ENCODE measurements at regions not wholly inside any gene's neighbourhood (a gene's known extent, or its start where the extent isn't known, plus 50 kb on each side); places are given as distances from the start of the nearest gene placed in this dataset.
A peak's percentile ranks its signal among the peaks of the same experiment; 100 is the strongest.

DNA sequence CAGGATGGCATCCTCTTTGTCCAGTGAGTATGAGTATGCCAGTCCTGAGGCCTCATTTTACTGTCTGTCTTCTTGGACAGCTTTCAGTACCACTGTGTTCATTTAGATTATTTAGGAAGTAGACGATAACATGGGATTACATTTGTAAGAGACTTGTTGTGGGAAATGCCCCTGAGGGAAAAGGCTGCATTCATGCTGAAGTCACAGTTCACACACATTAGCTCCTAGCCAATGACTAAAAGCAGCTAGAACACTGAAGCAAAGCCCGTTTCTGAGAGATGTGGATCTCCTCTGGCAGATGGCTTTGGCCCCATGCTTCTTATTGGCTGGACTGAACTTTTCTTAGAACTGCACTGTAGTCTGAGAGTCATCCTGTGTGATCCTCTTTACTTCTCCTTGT is 242.4 kb downstream of the FAM76B start:
- Histone ChIP-seq H3K4me1 (ENCODE audit: control insufficient read depth, extremely low read depth, insufficient read depth, low read length) (no peaks in the 10 kb centered on the region), H3K4me2 (ENCODE audit: extremely low read depth, insufficient read depth, low read length) (no peak overlapping the region), H3K9me3 (ENCODE audit: control insufficient read depth, insufficient read depth, low read depth, low read length) (no peaks in the 10 kb centered on the region), H2AFZ (ENCODE audit: low read length) (no peak overlapping the region), H4K20me1 (ENCODE audit: control insufficient read depth, extremely low read depth, insufficient read depth, low read length) (no peaks in the 10 kb centered on the region), H3K9ac (ENCODE audit: insufficient read depth, low read length) (no peak overlapping the region), H3K36me3 (ENCODE audit: control insufficient read depth, insufficient read depth, low read length) (no peaks in the 10 kb centered on the region), H3K27ac (ENCODE audit: insufficient read depth, low read length) (no peak overlapping the region), H3K4me3 (replicated peaks in 1 of 4; ENCODE audit: control extremely low read depth in 1 of 4, insufficient read depth in 1 of 4, low read depth in 3 of 4, low read length in 4 of 4) (no peak overlapping the region), H3K79me2 (ENCODE audit: control insufficient read depth, insufficient read depth, low read length) (no peaks in the 10 kb centered on the region), H3K27me3 (ENCODE audit: control insufficient read depth, insufficient read depth, low read length) (no peaks in the 10 kb centered on the region)
- TF ChIP-seq EZH2 (IDR thresholded peaks at IDR 0.05; ENCODE audit: low read length, missing control alignments) = no peak
- TF ChIP-seq, protein P1, sequence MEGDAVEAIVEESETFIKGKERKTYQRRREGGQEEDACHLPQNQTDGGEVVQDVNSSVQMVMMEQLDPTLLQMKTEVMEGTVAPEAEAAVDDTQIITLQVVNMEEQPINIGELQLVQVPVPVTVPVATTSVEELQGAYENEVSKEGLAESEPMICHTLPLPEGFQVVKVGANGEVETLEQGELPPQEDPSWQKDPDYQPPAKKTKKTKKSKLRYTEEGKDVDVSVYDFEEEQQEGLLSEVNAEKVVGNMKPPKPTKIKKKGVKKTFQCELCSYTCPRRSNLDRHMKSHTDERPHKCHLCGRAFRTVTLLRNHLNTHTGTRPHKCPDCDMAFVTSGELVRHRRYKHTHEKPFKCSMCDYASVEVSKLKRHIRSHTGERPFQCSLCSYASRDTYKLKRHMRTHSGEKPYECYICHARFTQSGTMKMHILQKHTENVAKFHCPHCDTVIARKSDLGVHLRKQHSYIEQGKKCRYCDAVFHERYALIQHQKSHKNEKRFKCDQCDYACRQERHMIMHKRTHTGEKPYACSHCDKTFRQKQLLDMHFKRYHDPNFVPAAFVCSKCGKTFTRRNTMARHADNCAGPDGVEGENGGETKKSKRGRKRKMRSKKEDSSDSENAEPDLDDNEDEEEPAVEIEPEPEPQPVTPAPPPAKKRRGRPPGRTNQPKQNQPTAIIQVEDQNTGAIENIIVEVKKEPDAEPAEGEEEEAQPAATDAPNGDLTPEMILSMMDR (conservative IDR thresholded peaks at IDR 0.05 in 1 of 2, IDR thresholded peaks at IDR 0.05 in 1 of 2; ENCODE audit: low read depth in 1 of 2, low read length in 2 of 2) = no peak
- DNase-seq (ENCODE audit: low read depth in 2 of 2) = no peak

DNA sequence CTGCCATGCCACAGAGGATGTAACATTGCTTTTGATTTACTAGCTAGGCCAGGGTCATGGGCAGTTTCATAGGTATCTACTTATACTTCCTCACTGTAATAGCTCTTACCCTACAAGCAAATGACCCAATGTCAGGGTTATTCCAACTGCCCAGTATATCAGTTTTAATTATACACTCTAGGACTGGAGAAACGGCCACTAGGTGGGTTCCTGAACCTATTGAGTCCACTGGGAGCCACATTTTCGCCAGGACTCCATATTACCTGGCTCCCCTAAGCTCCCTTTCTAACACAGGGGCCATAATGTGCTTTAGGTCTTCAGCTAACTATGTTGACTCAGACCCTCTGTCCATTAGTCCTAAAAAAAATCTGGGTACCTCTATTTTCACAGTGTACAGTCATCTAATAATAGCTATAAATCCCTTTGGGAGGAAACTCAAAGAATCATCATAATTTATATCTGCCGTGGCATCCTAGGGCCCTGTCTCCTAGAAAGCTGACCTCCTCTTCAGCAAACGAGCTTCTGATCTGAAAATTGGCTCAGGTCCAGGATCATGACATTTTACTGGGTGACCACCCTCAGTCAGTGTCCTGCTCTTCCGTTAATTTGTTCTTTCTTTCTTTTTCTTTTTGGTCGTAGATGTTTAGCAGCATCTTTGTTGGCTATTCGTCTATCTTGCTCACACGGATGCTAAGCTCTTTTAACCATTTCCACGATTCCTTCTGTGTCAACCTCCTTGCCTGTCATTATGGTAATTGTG is 244.3 kb downstream of the FAM76B start:
- Histone ChIP-seq H3K9me3 (ENCODE audit: control insufficient read depth, insufficient read depth, low read depth, low read length) (no peaks in the 10 kb centered on the region), H4K20me1 (ENCODE audit: control insufficient read depth, extremely low read depth, insufficient read depth, low read length) (no peaks in the 10 kb centered on the region), H3K79me2 (ENCODE audit: control insufficient read depth, insufficient read depth, low read length) (no peaks in the 10 kb centered on the region), H3K9ac (ENCODE audit: insufficient read depth, low read length) (no peak overlapping the region), H3K27ac (ENCODE audit: insufficient read depth, low read length) (no peak overlapping the region), H3K4me3 (replicated peaks in 1 of 4; ENCODE audit: control extremely low read depth in 1 of 4, insufficient read depth in 1 of 4, low read depth in 3 of 4, low read length in 4 of 4) (no peak overlapping the region), H3K36me3 (ENCODE audit: control insufficient read depth, insufficient read depth, low read length) (no peaks in the 10 kb centered on the region), H3K4me1 (ENCODE audit: control insufficient read depth, extremely low read depth, insufficient read depth, low read length) (no peaks in the 10 kb centered on the region), H2AFZ (ENCODE audit: low read length) (no peak overlapping the region), H3K27me3 (ENCODE audit: control insufficient read depth, insufficient read depth, low read length) (no peaks in the 10 kb centered on the region), H3K4me2 (ENCODE audit: extremely low read depth, insufficient read depth, low read length) (no peak overlapping the region)
- DNase-seq (ENCODE audit: low read depth in 2 of 2) = no peak
- TF ChIP-seq, protein P1 (conservative IDR thresholded peaks at IDR 0.05 in 1 of 2, IDR thresholded peaks at IDR 0.05 in 1 of 2; ENCODE audit: low read depth in 1 of 2, low read length in 2 of 2) = no peak
- no peak for TF ChIP-seq EZH2 (IDR thresholded peaks at IDR 0.05; ENCODE audit: low read length, missing control alignments)

GRCh38 chr11:95544095-95544856 is 245.3 kb downstream of the FAM76B start:
- H3K4me2 ChIP-seq (ENCODE audit: extremely low read depth, insufficient read depth, low read length) = no peak overlapping the region

More at GRCh38 chr11:95544095-95544856, 245.3 kb downstream of the FAM76B start:
- no peaks in the 10 kb centered on the region for H3K4me1 ChIP-seq (ENCODE audit: control insufficient read depth, extremely low read depth, insufficient read depth, low read length)
- H3K9ac ChIP-seq (ENCODE audit: insufficient read depth, low read length) = no peak overlapping the region
- H3K79me2 ChIP-seq (ENCODE audit: control insufficient read depth, insufficient read depth, low read length) = no peaks in the 10 kb centered on the region
- H2AFZ ChIP-seq (ENCODE audit: low read length) = no peak overlapping the region
- no peaks in the 10 kb centered on the region for H4K20me1 ChIP-seq (ENCODE audit: control insufficient read depth, extremely low read depth, insufficient read depth, low read length)
- H3K27ac ChIP-seq (ENCODE audit: insufficient read depth, low read length) = no peak overlapping the region
- H3K27me3 ChIP-seq (ENCODE audit: control insufficient read depth, insufficient read depth, low read length) = no peaks in the 10 kb centered on the region
- H3K9me3 ChIP-seq (ENCODE audit: control insufficient read depth, insufficient read depth, low read depth, low read length) = no peaks in the 10 kb centered on the region
- H3K4me3 ChIP-seq (replicated peaks in 1 of 4; ENCODE audit: control extremely low read depth in 1 of 4, insufficient read depth in 1 of 4, low read depth in 3 of 4, low read length in 4 of 4) = no peak overlapping the region
- peak; percentile 43 to 66 for DNase-seq (ENCODE audit: low read depth in 2 of 2)
- no peak for TF ChIP-seq EZH2 (IDR thresholded peaks at IDR 0.05; ENCODE audit: low read length, missing control alignments)
- TF ChIP-seq, protein P1 (conservative IDR thresholded peaks at IDR 0.05 in 1 of 2, IDR thresholded peaks at IDR 0.05 in 1 of 2; ENCODE audit: low read depth in 1 of 2, low read length in 2 of 2) = no peak
- H3K36me3 ChIP-seq (ENCODE audit: control insufficient read depth, insufficient read depth, low read length) = no peaks in the 10 kb centered on the region
